ENCODE measurements at regions not wholly inside any gene's neighbourhood (a gene's known extent, or its start where the extent isn't known, plus 50 kb on each side); places are given as distances from the start of the nearest gene placed in this dataset.
A peak's percentile ranks its signal among the peaks of the same experiment; 100 is the strongest.

DNA sequence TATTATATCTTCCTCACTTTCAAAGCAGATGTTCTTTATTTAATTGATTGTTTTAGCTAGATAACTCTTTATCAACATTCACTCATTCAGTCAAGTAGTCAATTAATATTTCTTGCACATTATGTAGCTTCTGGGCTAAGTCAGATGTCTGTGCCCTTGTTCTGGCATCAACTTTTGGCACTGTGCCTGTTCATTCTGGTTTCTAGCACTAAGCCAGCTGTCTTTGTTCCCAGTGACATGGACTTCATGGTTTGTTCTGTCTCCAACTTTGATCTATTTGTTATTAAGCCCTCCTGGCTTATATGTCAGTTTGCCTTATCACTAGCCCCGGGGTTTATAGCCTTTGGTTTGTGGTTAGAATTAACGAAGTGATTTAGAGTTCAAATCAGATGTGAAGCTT lies 247.9 kb upstream of the SYT4 start:
- TF ChIP-seq, protein P1, sequence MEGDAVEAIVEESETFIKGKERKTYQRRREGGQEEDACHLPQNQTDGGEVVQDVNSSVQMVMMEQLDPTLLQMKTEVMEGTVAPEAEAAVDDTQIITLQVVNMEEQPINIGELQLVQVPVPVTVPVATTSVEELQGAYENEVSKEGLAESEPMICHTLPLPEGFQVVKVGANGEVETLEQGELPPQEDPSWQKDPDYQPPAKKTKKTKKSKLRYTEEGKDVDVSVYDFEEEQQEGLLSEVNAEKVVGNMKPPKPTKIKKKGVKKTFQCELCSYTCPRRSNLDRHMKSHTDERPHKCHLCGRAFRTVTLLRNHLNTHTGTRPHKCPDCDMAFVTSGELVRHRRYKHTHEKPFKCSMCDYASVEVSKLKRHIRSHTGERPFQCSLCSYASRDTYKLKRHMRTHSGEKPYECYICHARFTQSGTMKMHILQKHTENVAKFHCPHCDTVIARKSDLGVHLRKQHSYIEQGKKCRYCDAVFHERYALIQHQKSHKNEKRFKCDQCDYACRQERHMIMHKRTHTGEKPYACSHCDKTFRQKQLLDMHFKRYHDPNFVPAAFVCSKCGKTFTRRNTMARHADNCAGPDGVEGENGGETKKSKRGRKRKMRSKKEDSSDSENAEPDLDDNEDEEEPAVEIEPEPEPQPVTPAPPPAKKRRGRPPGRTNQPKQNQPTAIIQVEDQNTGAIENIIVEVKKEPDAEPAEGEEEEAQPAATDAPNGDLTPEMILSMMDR (IDR thresholded peaks at IDR 0.05): no peak
- TF ChIP-seq EP300 (IDR thresholded peaks at IDR 0.05) (no peak), POLR2A (IDR thresholded peaks at IDR 0.05) (no peak), POLR2AphosphoS5 (IDR thresholded peaks at IDR 0.05) (no peak)
- 9 to 17% (median 13%) methylated on average over 2 of the region's 2 CpGs for WGBS, 5 donors
- intact Hi-C loops (cut with DNase I; ENCODE audit: low total_unique reads): no loop called here
- H3K36me3 ChIP-seq: no peaks in the 10 kb centered on the region
- no peaks in the 10 kb centered on the region for H3K27me3 ChIP-seq
- DNase-seq: peak in 1 of 2 donors; percentile 32
- no peak overlapping the region for H3K4me3 ChIP-seq
- peaks cover 0 to 10% (median 0%) of the 10 kb centered on the region in 4 donors for H3K4me1 ChIP-seq
- H3K9me3 ChIP-seq: no peaks in the 10 kb centered on the region
- H3K27ac ChIP-seq: no peak overlapping the region

DNA sequence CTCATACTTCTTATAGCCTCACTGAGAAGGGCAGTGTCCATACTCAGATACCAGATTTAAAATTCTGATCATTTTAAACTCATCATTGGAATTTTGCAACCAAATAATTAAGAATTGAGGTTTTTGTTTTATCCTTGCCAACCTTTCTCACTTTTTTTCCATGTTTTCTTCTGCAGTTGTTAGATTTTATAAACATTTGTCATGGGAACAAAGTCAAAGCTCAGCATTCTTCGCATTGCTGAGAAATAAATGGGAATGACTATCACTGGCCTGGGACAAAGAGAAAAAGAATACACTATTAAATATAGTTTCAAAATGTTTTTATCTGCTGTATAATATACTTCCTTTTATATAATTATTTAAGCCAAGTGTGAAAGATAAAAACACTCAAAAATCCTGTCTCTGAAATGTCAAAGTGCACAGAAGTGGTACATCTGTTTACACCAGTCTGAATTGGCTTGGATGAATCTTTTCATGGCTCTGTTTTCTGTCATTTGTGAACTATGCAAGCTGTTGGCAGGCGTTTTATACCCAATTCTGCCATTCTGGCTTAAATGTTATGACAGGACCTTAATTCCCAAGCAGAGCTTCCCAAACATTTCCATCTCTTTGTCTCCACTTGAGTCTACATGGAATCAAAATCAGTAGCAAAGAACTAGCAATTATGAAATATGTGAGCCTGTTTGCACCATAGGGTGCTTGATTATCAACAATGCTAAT lies 249.3 kb upstream of the SYT4 start:
- TF ChIP-seq EP300 (IDR thresholded peaks at IDR 0.05): no peak
- no peak for TF ChIP-seq POLR2A (IDR thresholded peaks at IDR 0.05)
- TF ChIP-seq, protein P1 (IDR thresholded peaks at IDR 0.05): no peak
- TF ChIP-seq POLR2AphosphoS5 (IDR thresholded peaks at IDR 0.05): no peak

DNA sequence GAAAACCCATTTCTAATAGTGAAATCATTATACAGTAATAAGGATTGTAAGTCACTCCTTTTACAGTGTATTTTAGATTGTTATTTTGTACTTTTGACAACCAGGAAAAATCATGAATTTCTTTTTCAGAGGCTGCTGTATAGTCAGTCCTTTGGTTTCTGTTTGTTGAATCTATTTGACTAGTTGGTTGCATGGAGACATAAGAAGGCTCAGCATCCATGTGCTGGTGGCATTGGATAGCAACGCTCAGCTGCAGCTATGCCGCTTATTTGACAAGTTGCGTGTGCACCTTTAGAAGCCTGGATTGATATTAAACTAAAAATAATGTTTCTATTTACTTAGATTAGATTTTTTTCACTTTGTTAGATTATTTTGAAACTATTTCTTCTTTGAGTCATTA lies 254.1 kb upstream of the SYT4 start:
- no peak overlapping the region for H3K4me3 ChIP-seq
- TF ChIP-seq POLR2AphosphoS5 (IDR thresholded peaks at IDR 0.05): no peak
- peaks cover 0 to 10% (median 0%) of the 10 kb centered on the region in 4 donors for H3K4me1 ChIP-seq
- intact Hi-C loops (cut with DNase I; ENCODE audit: low total_unique reads): no loop called here
- H3K27me3 ChIP-seq: no peaks in the 10 kb centered on the region
- H3K27ac ChIP-seq: no peak overlapping the region
- DNase-seq: peak in 1 of 2 donors; percentile 25
- H3K9me3 ChIP-seq: no peaks in the 10 kb centered on the region
- WGBS, 5 donors: 86 to 91% (median 90%) methylated on average over 3 of the region's 3 CpGs
- H3K36me3 ChIP-seq: no peaks in the 10 kb centered on the region

More for the DNA sequence above, 249.3 kb upstream of the SYT4 start:
- 45 to 69% (median 53%) methylated on average over 2 of the region's 2 CpGs for WGBS, 5 donors
- no peaks in the 10 kb centered on the region for H3K36me3 ChIP-seq
- peaks cover 0 to 10% (median 0%) of the 10 kb centered on the region in 4 donors for H3K4me1 ChIP-seq
- DNase-seq: no peak
- H3K27ac ChIP-seq: no peak overlapping the region
- H3K4me3 ChIP-seq: no peak overlapping the region
- no peaks in the 10 kb centered on the region for H3K9me3 ChIP-seq
- no peaks in the 10 kb centered on the region for H3K27me3 ChIP-seq
- intact Hi-C loops (cut with DNase I; ENCODE audit: low total_unique reads): no loop called here

DNA sequence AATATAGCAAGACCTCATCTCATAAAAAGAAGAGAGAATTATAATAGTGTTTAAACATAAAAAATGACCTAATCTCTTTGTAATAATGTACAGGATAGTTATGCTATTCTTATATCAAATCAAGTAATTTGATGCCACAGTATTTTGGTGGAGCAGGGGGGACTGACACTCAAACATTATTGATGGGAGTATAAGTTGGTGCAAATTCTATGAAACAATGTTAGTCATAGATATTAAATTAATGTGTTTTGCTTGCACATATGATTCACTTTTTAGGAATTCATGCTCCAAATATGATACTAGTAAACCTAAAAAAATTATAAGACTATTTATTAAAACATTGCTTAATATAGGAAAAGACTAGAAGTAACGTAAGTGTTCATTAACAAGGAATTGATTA lies 256.1 kb upstream of the SYT4 start:
- H3K27me3 ChIP-seq: no peaks in the 10 kb centered on the region
- no peak for DNase-seq
- intact Hi-C loops (cut with DNase I; ENCODE audit: low total_unique reads): no loop called here
- no peaks in the 10 kb centered on the region for H3K36me3 ChIP-seq
- 93 to 96% (median 94%) methylated on average over 1 of the region's 1 CpG for WGBS, 5 donors
- TF ChIP-seq POLR2AphosphoS5 (IDR thresholded peaks at IDR 0.05): no peak
- TF ChIP-seq POLR2A (IDR thresholded peaks at IDR 0.05): no peak
- no peak for TF ChIP-seq EP300 (IDR thresholded peaks at IDR 0.05)
- TF ChIP-seq, protein P1 (IDR thresholded peaks at IDR 0.05): no peak
- H3K9me3 ChIP-seq: no peaks in the 10 kb centered on the region
- no peak overlapping the region for H3K27ac ChIP-seq
- H3K4me1 ChIP-seq: no peaks in the 10 kb centered on the region
- H3K4me3 ChIP-seq: no peak overlapping the region

DNA sequence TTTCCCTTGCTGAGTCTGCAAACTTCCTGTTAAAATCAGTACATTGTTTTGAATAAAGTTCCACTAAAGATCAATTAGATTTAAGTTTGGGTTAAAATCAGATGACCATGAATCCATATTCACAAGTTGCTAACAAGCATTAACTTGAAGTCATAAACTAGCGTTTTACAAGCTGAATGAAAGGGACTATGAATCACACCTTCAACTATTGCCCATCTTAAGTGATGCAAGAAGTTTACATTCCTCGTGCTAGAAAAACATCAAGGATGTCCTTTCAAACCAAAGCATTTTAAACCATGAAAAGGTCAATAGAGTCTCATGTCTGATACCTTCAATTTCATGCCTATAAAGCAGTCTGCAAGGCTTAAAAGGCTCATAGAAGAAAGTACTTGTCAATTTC lies 257.2 kb upstream of the SYT4 start:
- TF ChIP-seq EP300 (IDR thresholded peaks at IDR 0.05) (no peak), POLR2AphosphoS5 (IDR thresholded peaks at IDR 0.05) (no peak), POLR2A (IDR thresholded peaks at IDR 0.05) (no peak)
- TF ChIP-seq, protein P1 (IDR thresholded peaks at IDR 0.05): no peak
- 54 to 63% (median 61%) methylated on average over 2 of the region's 2 CpGs for WGBS, 5 donors
- H3K27me3 ChIP-seq: no peaks in the 10 kb centered on the region
- no peaks in the 10 kb centered on the region for H3K4me1 ChIP-seq
- no peaks in the 10 kb centered on the region for H3K36me3 ChIP-seq
- no peaks in the 10 kb centered on the region for H3K9me3 ChIP-seq
- H3K4me3 ChIP-seq: no peak overlapping the region
- intact Hi-C loops (cut with DNase I; ENCODE audit: low total_unique reads): no loop called here
- no peak for DNase-seq
- H3K27ac ChIP-seq: no peak overlapping the region
